ENCODE measurements at regions not wholly inside any gene's neighbourhood (a gene's known extent, or its start where the extent isn't known, plus 50 kb on each side); places are given as distances from the start of the nearest gene placed in this dataset.
"Not testable (repeated sequence)": the region's sequence is repeated elsewhere in the genome, so short reads cannot be mapped to it uniquely, and the experiment has no call there.

GRCh38 chr18:34493566-34494358 is 216.3 kb upstream of the DTNA start:
- ChIA-PET POLR2A (no interaction called here), CTCF (no interaction called here)
- Mint-ChIP-seq H3K9me3 (no peaks in the 10 kb centered on the region), H3K27ac (no peak overlapping the region), H3K36me3 (no peaks in the 10 kb centered on the region), H3K4me1 (ENCODE audit: low read depth) (no peaks in the 10 kb centered on the region), H3K27me3 (peaks cover 17% of the 10 kb centered on the region), H3K4me3 (no peak overlapping the region)
- intact Hi-C loops (cut with micrococcal nuclease) = no loop called here
- peak; percentile 8 for DNase-seq

- DNase-seq = no peak
- Mint-ChIP-seq H3K9me3 (no peaks in the 10 kb centered on the region), H3K4me1 (ENCODE audit: low read depth) (no peaks in the 10 kb centered on the region), H3K27ac (no peak overlapping the region), H3K4me3 (no peak overlapping the region), H3K36me3 (no peaks in the 10 kb centered on the region), H3K27me3 (peaks cover 17% of the 10 kb centered on the region)
- intact Hi-C loops (cut with micrococcal nuclease) = no loop called here
- POLR2A ChIA-PET = no interaction called here
- CTCF ChIA-PET = no interaction called here
These were observed 215.8 kb upstream of the DTNA start for GRCh38 chr18:34494359-34494696.

- CTCF ChIA-PET = no interaction called here
- H3K4me1 Mint-ChIP-seq (ENCODE audit: low read depth) = no peaks in the 10 kb centered on the region
- POLR2A ChIA-PET = no interaction called here
- intact Hi-C loops (cut with micrococcal nuclease) = no loop called here
- H3K36me3 Mint-ChIP-seq = no peaks in the 10 kb centered on the region
- peaks cover 2% of the 10 kb centered on the region for H3K9me3 Mint-ChIP-seq
- H3K27ac Mint-ChIP-seq = no peak overlapping the region
- DNase-seq = no peak
- peaks cover 17% of the 10 kb centered on the region for H3K27me3 Mint-ChIP-seq
- H3K4me3 Mint-ChIP-seq = no peak overlapping the region
These were observed 214.6 kb upstream of the DTNA start for GRCh38 chr18:34495506-34495905.

GRCh38 chr18:34501553-34501952 is 208.5 kb upstream of the DTNA start:
- Mint-ChIP-seq H3K36me3 (no peaks in the 10 kb centered on the region), H3K9me3 (peaks cover 12% of the 10 kb centered on the region), H3K4me3 (no peak overlapping the region), H3K27ac (no peak overlapping the region), H3K27me3 (no peaks in the 10 kb centered on the region), H3K4me1 (ENCODE audit: low read depth) (no peaks in the 10 kb centered on the region)
- CTCF ChIA-PET = no interaction called here
- POLR2A ChIA-PET = no interaction called here
- intact Hi-C loops (cut with micrococcal nuclease) = no loop called here
- DNase-seq = no peak

- Mint-ChIP-seq H3K4me3 (no peak overlapping the region), H3K27me3 (no peaks in the 10 kb centered on the region), H3K36me3 (no peaks in the 10 kb centered on the region), H3K4me1 (ENCODE audit: low read depth) (no peaks in the 10 kb centered on the region), H3K27ac (no peak overlapping the region), H3K9me3 (peaks cover 10% of the 10 kb centered on the region)
- ChIA-PET POLR2A (no interaction called here), CTCF (no interaction called here)
- intact Hi-C loops (cut with micrococcal nuclease) = no loop called here
- DNase-seq = no peak
These were observed 203.9 kb upstream of the DTNA start for GRCh38 chr18:34506198-34506597.

GRCh38 chr18:34509163-34509562 is 200.9 kb upstream of the DTNA start:
- intact Hi-C loops (cut with micrococcal nuclease) = no loop called here
- Mint-ChIP-seq H3K4me1 (ENCODE audit: low read depth) (no peaks in the 10 kb centered on the region), H3K36me3 (no peaks in the 10 kb centered on the region), H3K27me3 (no peaks in the 10 kb centered on the region), H3K27ac (no peak overlapping the region), H3K4me3 (no peak overlapping the region), H3K9me3 (peaks cover 4% of the 10 kb centered on the region)
- ChIA-PET CTCF (no interaction called here), POLR2A (no interaction called here)
- DNase-seq = no peak

- Mint-ChIP-seq H3K27me3 (no peaks in the 10 kb centered on the region), H3K27ac (no peak overlapping the region), H3K4me3 (no peak overlapping the region), H3K36me3 (no peaks in the 10 kb centered on the region), H3K4me1 (ENCODE audit: low read depth) (no peaks in the 10 kb centered on the region), H3K9me3 (peaks cover 5% of the 10 kb centered on the region)
- POLR2A ChIA-PET = no interaction called here
- CTCF ChIA-PET = no interaction called here
- DNase-seq = no peak
- intact Hi-C loops (cut with micrococcal nuclease) = no loop called here
These were observed 200.1 kb upstream of the DTNA start for GRCh38 chr18:34509879-34510586.

GRCh38 chr18:34510926-34511325 is 199.2 kb upstream of the DTNA start:
- Mint-ChIP-seq H3K4me3 (no peak overlapping the region), H3K27me3 (no peaks in the 10 kb centered on the region), H3K36me3 (no peaks in the 10 kb centered on the region), H3K27ac (no peak overlapping the region), H3K9me3 (peaks cover 13% of the 10 kb centered on the region), H3K4me1 (ENCODE audit: low read depth) (no peaks in the 10 kb centered on the region)
- CTCF ChIA-PET = no interaction called here
- POLR2A ChIA-PET = no interaction called here
- intact Hi-C loops (cut with micrococcal nuclease) = no loop called here
- DNase-seq = no peak

GRCh38 chr18:34511435-34511834 is 198.7 kb upstream of the DTNA start:
- Mint-ChIP-seq H3K4me1 (ENCODE audit: low read depth) (no peaks in the 10 kb centered on the region), H3K27me3 (no peaks in the 10 kb centered on the region), H3K9me3 (peaks cover 18% of the 10 kb centered on the region), H3K36me3 (no peaks in the 10 kb centered on the region), H3K27ac (no peak overlapping the region), H3K4me3 (no peak overlapping the region)
- ChIA-PET CTCF (no interaction called here), POLR2A (no interaction called here)
- DNase-seq = no peak
- intact Hi-C loops (cut with micrococcal nuclease) = no loop called here

- CTCF ChIA-PET = no interaction called here
- H3K27ac Mint-ChIP-seq = no peak overlapping the region
- H3K4me1 Mint-ChIP-seq (ENCODE audit: low read depth) = no peaks in the 10 kb centered on the region
- intact Hi-C loops (cut with micrococcal nuclease) = no loop called here
- H3K36me3 Mint-ChIP-seq = no peaks in the 10 kb centered on the region
- POLR2A ChIA-PET = no interaction called here
- DNase-seq = no peak
- H3K27me3 Mint-ChIP-seq = no peaks in the 10 kb centered on the region
- H3K9me3 Mint-ChIP-seq = peaks cover 21% of the 10 kb centered on the region
- H3K4me3 Mint-ChIP-seq = no peak overlapping the region
These were observed 198.2 kb upstream of the DTNA start for GRCh38 chr18:34511879-34512278.

- H3K4me3 Mint-ChIP-seq = no peak overlapping the region
- no peaks in the 10 kb centered on the region for H3K4me1 Mint-ChIP-seq (ENCODE audit: low read depth)
- intact Hi-C loops (cut with micrococcal nuclease) = no loop called here
- no peaks in the 10 kb centered on the region for H3K27me3 Mint-ChIP-seq
- H3K9me3 Mint-ChIP-seq = peaks cover 30% of the 10 kb centered on the region
- DNase-seq = no peak
- no peaks in the 10 kb centered on the region for H3K36me3 Mint-ChIP-seq
- ChIA-PET CTCF (no interaction called here), POLR2A (no interaction called here)
- no peak overlapping the region for H3K27ac Mint-ChIP-seq
These were observed 195.9 kb upstream of the DTNA start for GRCh38 chr18:34514238-34514637.

GRCh38 chr18:34514957-34515356 is 195.1 kb upstream of the DTNA start:
- intact Hi-C loops (cut with micrococcal nuclease) = no loop called here
- no peaks in the 10 kb centered on the region for H3K4me1 Mint-ChIP-seq (ENCODE audit: low read depth)
- no peak for DNase-seq
- H3K36me3 Mint-ChIP-seq = no peaks in the 10 kb centered on the region
- peaks cover 30% of the 10 kb centered on the region for H3K9me3 Mint-ChIP-seq
- CTCF ChIA-PET = no interaction called here
- H3K4me3 Mint-ChIP-seq = no peak overlapping the region
- POLR2A ChIA-PET = no interaction called here
- H3K27me3 Mint-ChIP-seq = no peaks in the 10 kb centered on the region
- H3K27ac Mint-ChIP-seq = no peak overlapping the region

- H3K9me3 Mint-ChIP-seq = peaks cover 33% of the 10 kb centered on the region
- H3K4me1 Mint-ChIP-seq (ENCODE audit: low read depth); H3K4me3 Mint-ChIP-seq; H3K27me3 Mint-ChIP-seq; POLR2A ChIA-PET; H3K27ac Mint-ChIP-seq; intact Hi-C loops (cut with micrococcal nuclease); H3K36me3 Mint-ChIP-seq; CTCF ChIA-PET; DNase-seq: not testable (repeated sequence)
These were observed 193.7 kb upstream of the DTNA start for GRCh38 chr18:34516355-34516754.
